ENCODE measurements at regions not wholly inside any gene's neighbourhood (a gene's known extent, or its start where the extent isn't known, plus 50 kb on each side); places are given as distances from the start of the nearest gene placed in this dataset.

DNA sequence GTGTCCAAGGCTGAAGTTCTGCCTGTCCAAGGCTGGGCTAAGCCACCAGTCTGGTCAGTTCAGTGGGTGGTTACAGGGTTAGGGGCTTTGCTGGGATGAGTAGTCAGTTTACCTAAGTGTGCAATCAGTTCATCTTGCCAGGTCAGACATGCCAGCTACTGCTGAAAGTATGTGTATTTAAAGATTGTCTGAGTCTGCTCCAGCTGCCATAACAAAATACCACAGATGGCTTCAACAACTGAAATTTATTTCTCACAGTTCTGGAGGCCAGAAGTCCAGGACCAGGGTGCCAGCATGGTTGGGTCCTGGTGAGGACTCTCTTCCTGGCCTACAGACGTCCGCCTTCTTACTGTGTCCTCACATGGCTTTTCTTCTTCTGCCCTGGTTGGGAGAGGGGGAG lies 52.4 kb upstream of the TNS3 start:
- H2AFZ ChIP-seq (ENCODE audit: insufficient read depth, low read depth, low read length, poor library complexity, severe bottlenecking) = no peak overlapping the region
- intact Hi-C loops (cut with micrococcal nuclease) = no loop called here
- no CpG with 5 or more reads among the region's 2 CpGs for WGBS (ENCODE audit: insufficient coverage)

DNA sequence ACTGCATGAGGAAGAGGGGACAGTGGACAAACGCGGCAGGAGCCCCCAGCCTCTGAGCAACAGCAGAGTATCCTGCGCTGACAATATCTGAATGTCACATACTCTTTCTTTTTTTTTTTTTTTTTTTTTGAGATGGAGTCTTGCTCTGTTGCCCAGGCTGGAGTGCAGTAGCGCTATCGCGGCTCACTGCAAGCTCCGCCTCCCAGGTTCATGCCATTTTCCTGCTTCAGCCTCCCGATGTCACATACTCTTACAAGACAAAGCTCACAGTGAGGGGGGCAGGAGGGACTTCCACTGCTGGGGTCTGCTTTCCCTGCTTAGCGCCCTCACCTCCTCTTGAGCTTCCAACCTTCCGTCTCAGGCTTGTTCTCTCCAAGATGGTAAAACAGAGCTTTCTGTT lies 51.2 kb upstream of the TNS3 start:
- peaks cover 0 to 4% (median 0%) of the 10 kb centered on the region in 4 experiments for H3K27me3 ChIP-seq (replicated peaks in 1 of 4; ENCODE audit: control extremely low read depth in 1 of 4, control insufficient read depth in 3 of 4, insufficient read depth in 4 of 4, low read length in 3 of 4)
- no peaks in the 10 kb centered on the region for H4K20me1 ChIP-seq (ENCODE audit: control insufficient read depth, insufficient read depth, low read length, poor library complexity, severe bottlenecking)
- no peaks in the 10 kb centered on the region for H3K27me3 Mint-ChIP-seq
- no peak overlapping the region for H3K9ac ChIP-seq (ENCODE audit: low read length)
- no peak for ATAC-seq (ENCODE audit: low read depth)
- no peak overlapping the region for H3K27ac Mint-ChIP-seq
- no peak overlapping the region for H3K27ac ChIP-seq (ENCODE audit: low read length in 2 of 2)
- H3K4me1 ChIP-seq (ENCODE audit: control insufficient read depth in 2 of 2, insufficient read depth in 2 of 2, low read length in 2 of 2) = peaks cover 13 to 26% of the 10 kb centered on the region in 2 donors
- H3K4me1 Mint-ChIP-seq = peaks cover 44% of the 10 kb centered on the region
- no peak overlapping the region for H2AFZ ChIP-seq (ENCODE audit: insufficient read depth, low read depth, low read length, poor library complexity, severe bottlenecking)
- H3K4me3 Mint-ChIP-seq = no peak overlapping the region
- intact Hi-C loops (cut with micrococcal nuclease) = no loop called here
- no peaks in the 10 kb centered on the region for H3K9me3 Mint-ChIP-seq (ENCODE audit: insufficient read depth)
- H3K4me3 ChIP-seq (ENCODE audit: control extremely low read depth in 1 of 5, extremely low read depth in 1 of 5, insufficient read depth in 1 of 5, low read depth in 2 of 5, low read length in 4 of 5) = no peak overlapping the region
- no peaks in the 10 kb centered on the region for H3K79me2 ChIP-seq (ENCODE audit: control insufficient read depth, insufficient read depth, low read length)
- H3K9me3 ChIP-seq (ENCODE audit: control extremely low read depth in 1 of 3, control insufficient read depth in 2 of 3, insufficient read depth in 1 of 3, low read length in 2 of 3) = peaks cover 0 to 9% (median 0%) of the 10 kb centered on the region in 3 donors
- TF ChIP-seq, protein P1, sequence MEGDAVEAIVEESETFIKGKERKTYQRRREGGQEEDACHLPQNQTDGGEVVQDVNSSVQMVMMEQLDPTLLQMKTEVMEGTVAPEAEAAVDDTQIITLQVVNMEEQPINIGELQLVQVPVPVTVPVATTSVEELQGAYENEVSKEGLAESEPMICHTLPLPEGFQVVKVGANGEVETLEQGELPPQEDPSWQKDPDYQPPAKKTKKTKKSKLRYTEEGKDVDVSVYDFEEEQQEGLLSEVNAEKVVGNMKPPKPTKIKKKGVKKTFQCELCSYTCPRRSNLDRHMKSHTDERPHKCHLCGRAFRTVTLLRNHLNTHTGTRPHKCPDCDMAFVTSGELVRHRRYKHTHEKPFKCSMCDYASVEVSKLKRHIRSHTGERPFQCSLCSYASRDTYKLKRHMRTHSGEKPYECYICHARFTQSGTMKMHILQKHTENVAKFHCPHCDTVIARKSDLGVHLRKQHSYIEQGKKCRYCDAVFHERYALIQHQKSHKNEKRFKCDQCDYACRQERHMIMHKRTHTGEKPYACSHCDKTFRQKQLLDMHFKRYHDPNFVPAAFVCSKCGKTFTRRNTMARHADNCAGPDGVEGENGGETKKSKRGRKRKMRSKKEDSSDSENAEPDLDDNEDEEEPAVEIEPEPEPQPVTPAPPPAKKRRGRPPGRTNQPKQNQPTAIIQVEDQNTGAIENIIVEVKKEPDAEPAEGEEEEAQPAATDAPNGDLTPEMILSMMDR (IDR thresholded peaks at IDR 0.05) = no peak
- TF ChIP-seq EZH2 (IDR thresholded peaks at IDR 0.05; ENCODE audit: borderline replicate concordance, insufficient read depth, low read depth, low read length, poor library complexity, severe bottlenecking) = no peak
- WGBS (ENCODE audit: insufficient coverage) = 100% methylated on average over 3 of the region's 10 CpGs
- no peak overlapping the region for H3K4me2 ChIP-seq (replicated peaks; ENCODE audit: low read depth, low read length, poor library complexity, severe bottlenecking)
- no peaks in the 10 kb centered on the region for H3K36me3 ChIP-seq (replicated peaks in 1 of 2; ENCODE audit: control extremely low read depth in 1 of 2, control insufficient read depth in 1 of 2, extremely low read depth in 1 of 2, insufficient read depth in 2 of 2, low read length in 1 of 2)
- CTCF ChIA-PET = no interaction called here
- POLR2A ChIA-PET = no interaction called here
- no peak for DNase-seq

More for the DNA sequence above, 52.4 kb upstream of the TNS3 start:
- Mint-ChIP-seq H3K27me3 (no peaks in the 10 kb centered on the region), H3K4me3 (no peak overlapping the region), H3K27ac (no peak overlapping the region), H3K4me1 (peaks cover 37% of the 10 kb centered on the region), H3K9me3 (ENCODE audit: insufficient read depth) (no peaks in the 10 kb centered on the region)
- Histone ChIP-seq H3K4me1 (ENCODE audit: control insufficient read depth in 2 of 2, insufficient read depth in 2 of 2, low read length in 2 of 2) (peaks cover 11 to 16% of the 10 kb centered on the region in 2 donors), H4K20me1 (ENCODE audit: control insufficient read depth, insufficient read depth, low read length, poor library complexity, severe bottlenecking) (no peaks in the 10 kb centered on the region), H3K4me2 (replicated peaks; ENCODE audit: low read depth, low read length, poor library complexity, severe bottlenecking) (no peak overlapping the region), H3K79me2 (ENCODE audit: control insufficient read depth, insufficient read depth, low read length) (no peaks in the 10 kb centered on the region), H3K9ac (ENCODE audit: low read length) (no peak overlapping the region), H3K27me3 (replicated peaks in 1 of 4; ENCODE audit: control extremely low read depth in 1 of 4, control insufficient read depth in 3 of 4, insufficient read depth in 4 of 4, low read length in 3 of 4) (peaks cover 0 to 4% (median 0%) of the 10 kb centered on the region in 4 experiments), H3K4me3 (ENCODE audit: control extremely low read depth in 1 of 5, extremely low read depth in 1 of 5, insufficient read depth in 1 of 5, low read depth in 2 of 5, low read length in 4 of 5) (no peak overlapping the region), H3K36me3 (replicated peaks in 1 of 2; ENCODE audit: control extremely low read depth in 1 of 2, control insufficient read depth in 1 of 2, extremely low read depth in 1 of 2, insufficient read depth in 2 of 2, low read length in 1 of 2) (no peaks in the 10 kb centered on the region), H3K27ac (ENCODE audit: low read length in 2 of 2) (no peak overlapping the region), H3K9me3 (ENCODE audit: control extremely low read depth in 1 of 3, control insufficient read depth in 2 of 3, insufficient read depth in 1 of 3, low read length in 2 of 3) (peaks cover 0 to 9% (median 0%) of the 10 kb centered on the region in 3 donors)
- DNase-seq (no peak), ATAC-seq (ENCODE audit: low read depth) (no peak)
- TF ChIP-seq EZH2 (IDR thresholded peaks at IDR 0.05; ENCODE audit: borderline replicate concordance, insufficient read depth, low read depth, low read length, poor library complexity, severe bottlenecking) = no peak
- TF ChIP-seq, protein P1 (IDR thresholded peaks at IDR 0.05) = no peak
- ChIA-PET POLR2A (no interaction called here), CTCF (no interaction called here)
